ENCODE measurements at regions not wholly inside any gene's neighbourhood (a gene's known extent, or its start where the extent isn't known, plus 50 kb on each side); places are given as distances from the start of the nearest gene placed in this dataset.

- TF ChIP-seq CTCF (conservative IDR thresholded peaks at IDR 0.05; ENCODE audit: low read depth, low read length) (no peak), EZH2 (IDR thresholded peaks at IDR 0.05; ENCODE audit: low read length, unreplicated experiment) (no peak)
Measured at GRCh38 chr10:83656924-83657323, 482.4 kb upstream of the GHITM start.

Data from PC-3 (cell line).